Ovary (tissue), 7 donors: ENCODE measurements at regions not wholly inside any gene's neighbourhood (a gene's known extent, or its start where the extent isn't known, plus 50 kb on each side); places are given as distances from the start of the nearest gene placed in this dataset.
"Not testable (repeated sequence)": the region's sequence is repeated elsewhere in the genome, so short reads cannot be mapped to it uniquely, and the experiment has no call there.

Experiments
- DNase-seq, 5 donors: peaks; one replicate each; pipeline ENCODE4 v3.0.0-alpha.2; 2019 to 2020
- H3K27ac ChIP-seq, 2 donors: fragments of 200-600 bp; one replicate each; pipeline versions ENCODE4 v1.5.1 to v1.8.0; 2019 to 2022
- H3K27me3 ChIP-seq: fragments of 200-600 bp; one replicate; pipeline ENCODE4 v1.8.0; 2022
- H3K36me3 ChIP-seq: fragments of 200-600 bp; sonication (generic); one replicate; pipeline ENCODE4 v1.5.1; 2019
- H3K4me1 ChIP-seq: one replicate; pipeline ENCODE4 v1.8.1; 2013; ENCODE audit warnings: mild to moderate bottlenecking, moderate library complexity; ENCODE audit not compliant: insufficient read depth
- H3K4me3 ChIP-seq: fragments of 200-600 bp; sonication (generic); one replicate; pipeline ENCODE4 v1.5.1; 2017
- H3K9me3 ChIP-seq, 2 donors: fragments of 200-600 bp in 1 of 2; sonication (generic) in 1 of 2; one replicate each; pipeline versions ENCODE4 v1.5.1 to v1.8.1; 2013 to 2019; ENCODE audit warnings: mild to moderate bottlenecking in 1 of 2, moderate library complexity in 1 of 2
- EP300 ChIP-seq: sonication (generic); formaldehyde crosslinking; IDR thresholded peaks from one replicate; pipeline ENCODE4 v1.6.1; 2017; ENCODE audit warnings: antibody characterized with exemption
- POLR2A ChIP-seq: fragments of 450-650 bp; IDR thresholded peaks from one replicate; pipeline ENCODE4 v1.6.1; 2017; ENCODE audit warnings: antibody characterized with exemption, mild to moderate bottlenecking, moderate library complexity
- WGBS, 3 donors: extraction: QIAGEN DNeasy Blood & Tissue Kit in 1 of 3; methylation state at CpG; one replicate each; pipeline versions ENCODE4 v1.1.5 to v1.1.7; 2013 to 2017; 5-methylcytosine and 5-hydroxymethylcytosine counted together
- intact Hi-C, 4 donors: fragments of 100-400 bp; cut with DNase I; formaldehyde crosslinking; loops; one replicate each; pipeline versions ENCODE4 v1.11.0 to v1.15.1; 2022 to 2023
- TF ChIP-seq, protein P1 (sequence below), 3 donors: fragments of 450-650 bp in 2 of 3; fragments of 200-600 bp in 1 of 3; IDR thresholded peaks; one replicate each; pipeline versions ENCODE4 v1.5.1 to v1.8.0; 2016 to 2022; ENCODE audit warnings: antibody characterized with exemption in 3 of 3, mild to moderate bottlenecking in 1 of 3
- donor health status: DM: no; HTN: no; CAD: no; lungs with moderate emphysema.
- donor health status: DM: no; HTN: no; CAD: no.
- donor health status: Bipolar disorder and iron deficiency.
- donor health status: DM: no; HTN: no; CAD: no.
- donor health status: DM: yes; HTN: yes; CAD: no.

DNA sequence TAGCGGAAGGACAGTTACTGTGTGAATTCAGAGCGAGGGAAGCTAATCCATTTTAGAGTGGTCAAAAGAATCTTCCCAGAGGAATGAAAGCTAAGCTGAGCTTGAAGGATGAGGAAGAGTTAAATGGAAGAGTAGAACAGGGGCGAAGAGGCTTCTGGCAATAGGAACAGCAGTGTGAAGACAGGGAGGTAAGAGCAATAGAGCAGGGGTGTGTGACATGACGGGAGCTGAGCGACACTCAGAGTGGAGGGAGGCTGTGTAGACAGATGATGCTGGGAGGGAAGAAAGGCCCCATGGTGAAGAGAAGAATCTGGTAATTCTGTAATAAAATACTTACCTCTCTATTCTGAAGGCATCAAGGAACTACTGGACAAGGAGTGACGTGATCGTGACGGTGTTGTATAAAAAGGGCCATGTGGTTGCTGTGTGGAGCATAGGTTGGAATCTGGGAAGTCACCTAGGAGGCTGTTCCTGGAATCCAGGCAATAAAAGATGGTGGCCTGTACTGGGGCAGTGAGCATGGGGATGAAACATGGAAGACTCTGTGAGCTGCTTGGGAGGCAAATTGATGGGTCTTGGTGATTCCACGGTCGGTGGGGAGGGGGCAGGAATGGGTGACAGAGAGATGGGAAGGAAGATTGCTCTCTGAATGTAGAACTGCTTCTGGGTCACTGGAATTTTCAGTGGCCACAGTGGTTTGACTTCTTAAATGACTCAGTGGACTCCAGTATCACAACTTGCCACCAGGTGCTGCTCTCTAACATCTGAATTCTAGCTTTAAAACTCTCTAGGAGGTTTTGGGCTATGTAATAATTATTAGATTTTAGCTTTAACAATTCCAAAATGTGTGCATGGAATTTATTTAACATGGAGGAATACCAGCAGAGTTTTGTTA is 164.1 kb downstream of the ATP23 start:
- intact Hi-C loops: no loop called here
- 92 to 93% (median 92%) methylated on average over 10 of the region's 10 CpGs for WGBS, 3 donors
- TF ChIP-seq POLR2A: no peak
- no peak for TF ChIP-seq EP300
- TF ChIP-seq, protein P1, sequence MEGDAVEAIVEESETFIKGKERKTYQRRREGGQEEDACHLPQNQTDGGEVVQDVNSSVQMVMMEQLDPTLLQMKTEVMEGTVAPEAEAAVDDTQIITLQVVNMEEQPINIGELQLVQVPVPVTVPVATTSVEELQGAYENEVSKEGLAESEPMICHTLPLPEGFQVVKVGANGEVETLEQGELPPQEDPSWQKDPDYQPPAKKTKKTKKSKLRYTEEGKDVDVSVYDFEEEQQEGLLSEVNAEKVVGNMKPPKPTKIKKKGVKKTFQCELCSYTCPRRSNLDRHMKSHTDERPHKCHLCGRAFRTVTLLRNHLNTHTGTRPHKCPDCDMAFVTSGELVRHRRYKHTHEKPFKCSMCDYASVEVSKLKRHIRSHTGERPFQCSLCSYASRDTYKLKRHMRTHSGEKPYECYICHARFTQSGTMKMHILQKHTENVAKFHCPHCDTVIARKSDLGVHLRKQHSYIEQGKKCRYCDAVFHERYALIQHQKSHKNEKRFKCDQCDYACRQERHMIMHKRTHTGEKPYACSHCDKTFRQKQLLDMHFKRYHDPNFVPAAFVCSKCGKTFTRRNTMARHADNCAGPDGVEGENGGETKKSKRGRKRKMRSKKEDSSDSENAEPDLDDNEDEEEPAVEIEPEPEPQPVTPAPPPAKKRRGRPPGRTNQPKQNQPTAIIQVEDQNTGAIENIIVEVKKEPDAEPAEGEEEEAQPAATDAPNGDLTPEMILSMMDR (IDR thresholded peaks at IDR 0.05): no peak

DNA sequence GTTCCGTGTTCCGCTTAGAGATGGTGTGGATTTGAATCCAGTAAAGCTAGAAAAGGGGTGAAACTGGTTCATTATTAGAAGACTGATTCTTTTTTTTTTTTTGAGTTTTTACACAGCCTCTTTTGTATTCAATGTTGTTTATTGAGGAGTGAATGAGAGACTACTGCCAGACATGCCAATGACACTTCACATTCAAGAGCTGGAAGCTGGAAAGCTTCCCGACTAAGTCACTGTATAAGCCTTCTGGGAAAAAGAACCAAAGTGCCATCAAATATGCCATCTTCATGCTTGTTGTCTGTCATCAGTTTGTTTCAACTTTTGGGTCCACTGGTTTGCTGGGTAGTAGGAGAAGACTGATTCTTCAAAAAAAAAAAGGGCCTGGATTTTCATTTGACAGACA is 164.8 kb downstream of the ATP23 start:
- H3K27me3 ChIP-seq: no peaks in the 10 kb centered on the region
- no peak overlapping the region for H3K27ac ChIP-seq
- DNase-seq: no peak
- no peaks in the 10 kb centered on the region for H3K4me1 ChIP-seq
- H3K9me3 ChIP-seq: peaks cover 0 to 7% of the 10 kb centered on the region in 2 donors
- H3K36me3 ChIP-seq: no peaks in the 10 kb centered on the region
- WGBS, 3 donors: 91 to 96% (median 95%) methylated on average over 3 of the region's 3 CpGs
- intact Hi-C loops: no loop called here
- H3K4me3 ChIP-seq: no peak overlapping the region
- TF ChIP-seq, protein P1 (IDR thresholded peaks at IDR 0.05): no peak
- no peak for TF ChIP-seq POLR2A
- no peak for TF ChIP-seq EP300

More for the DNA sequence above, 164.1 kb downstream of the ATP23 start:
- H3K36me3 ChIP-seq: no peaks in the 10 kb centered on the region
- no peak overlapping the region for H3K27ac ChIP-seq
- H3K4me3 ChIP-seq: no peak overlapping the region
- H3K4me1 ChIP-seq: no peaks in the 10 kb centered on the region
- H3K27me3 ChIP-seq: no peaks in the 10 kb centered on the region
- DNase-seq: no peak
- peaks cover 0 to 7% of the 10 kb centered on the region in 2 donors for H3K9me3 ChIP-seq

- TF ChIP-seq EP300: no peak
- TF ChIP-seq, protein P1 (IDR thresholded peaks at IDR 0.05): no peak
- TF ChIP-seq POLR2A: no peak
- H3K4me1 ChIP-seq: peaks cover 1% of the 10 kb centered on the region
- WGBS, 3 donors: 78 to 83% (median 82%) methylated on average over 3 of the region's 3 CpGs
- H3K4me3 ChIP-seq: no peak overlapping the region
- DNase-seq: no peak
- H3K36me3 ChIP-seq: no peaks in the 10 kb centered on the region
- H3K9me3 ChIP-seq: no peaks in the 10 kb centered on the region
- intact Hi-C loops: no loop called here
- H3K27me3 ChIP-seq: no peaks in the 10 kb centered on the region
- H3K27ac ChIP-seq: no peak overlapping the region
Measured at GRCh38 chr12:58117201-58117600, 175.8 kb downstream of the ATP23 start.

DNA sequence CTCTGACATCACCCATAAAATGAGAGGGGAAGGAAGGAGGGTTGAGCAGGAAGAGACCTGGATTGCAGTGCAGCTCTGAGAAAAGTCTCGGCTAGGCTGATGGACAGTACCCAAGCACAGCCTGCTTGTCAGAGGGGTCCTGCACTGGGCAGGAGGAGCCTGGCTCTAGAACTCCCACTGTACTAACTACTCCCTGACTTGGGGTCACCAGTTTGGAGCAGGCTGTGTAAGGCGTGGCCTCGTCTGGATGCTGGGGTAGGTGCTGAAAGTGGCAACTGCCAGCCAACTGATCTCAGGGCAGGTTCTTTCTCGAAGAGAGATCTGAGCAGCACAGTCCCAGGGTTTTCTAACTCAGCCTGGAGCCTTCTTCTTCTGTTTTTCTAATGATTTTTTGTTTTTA is 176.3 kb downstream of the ATP23 start:
- H3K27me3 ChIP-seq: no peaks in the 10 kb centered on the region
- intact Hi-C loops: no loop called here
- WGBS, 3 donors: 79 to 85% (median 79%) methylated on average over 4 of the region's 4 CpGs
- peaks cover 1% of the 10 kb centered on the region for H3K4me1 ChIP-seq
- no peaks in the 10 kb centered on the region for H3K36me3 ChIP-seq
- H3K9me3 ChIP-seq: no peaks in the 10 kb centered on the region
- TF ChIP-seq EP300 (no peak), POLR2A (no peak)
- TF ChIP-seq, protein P1 (IDR thresholded peaks at IDR 0.05): no peak
- no peak overlapping the region for H3K27ac ChIP-seq
- no peak for DNase-seq
- no peak overlapping the region for H3K4me3 ChIP-seq

- H3K27ac ChIP-seq, H3K27me3 ChIP-seq, H3K4me1 ChIP-seq, H3K4me3 ChIP-seq, H3K36me3 ChIP-seq, H3K9me3 ChIP-seq, DNase-seq, intact Hi-C loops: not testable (repeated sequence)
Measured at GRCh38 chr12:58125761-58126160, 184.4 kb downstream of the ATP23 start.
